ENCODE measurements at regions not wholly inside any gene's neighbourhood (a gene's known extent, or its start where the extent isn't known, plus 50 kb on each side); places are given as distances from the start of the nearest gene placed in this dataset.

DNA sequence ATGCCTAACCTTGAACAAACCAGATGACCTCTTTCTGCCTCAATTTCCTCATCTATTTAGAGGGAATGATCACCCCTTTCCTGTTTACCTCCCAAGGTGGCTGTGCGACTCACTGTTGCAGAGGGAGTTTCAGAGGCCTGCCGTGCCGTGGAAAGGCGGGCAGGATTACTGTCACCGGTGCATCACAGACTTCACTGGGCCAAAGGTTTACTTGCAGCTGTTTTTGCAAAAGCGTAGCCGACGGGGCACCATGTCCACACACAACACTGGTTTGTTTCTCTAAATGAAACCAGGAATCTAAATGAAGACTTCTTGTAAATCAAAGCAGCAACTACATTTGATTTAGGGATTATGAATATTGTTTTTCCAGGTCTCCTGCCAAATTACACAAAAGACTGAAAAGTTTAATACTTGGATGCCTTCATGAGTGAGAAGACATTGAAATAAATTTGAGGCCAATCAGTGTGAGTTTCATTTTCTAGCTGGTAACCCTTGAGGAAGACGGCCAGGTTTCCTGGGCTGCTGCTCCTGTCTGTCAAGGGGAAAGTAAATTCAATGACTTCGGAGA lies 696.1 kb upstream of the TMEM132C start:
- peak overlapping the region; percentile 73 for H3K27ac ChIP-seq
- H3K36me3 ChIP-seq: no peaks in the 10 kb centered on the region
- H3K4me1 ChIP-seq: peaks cover 5% of the 10 kb centered on the region
- H3K27me3 ChIP-seq: no peaks in the 10 kb centered on the region
- peak; percentile 63 to 78 for DNase-seq
- peak overlapping the region; percentile 45 for H3K4me3 ChIP-seq
- H3K9me3 ChIP-seq (replicated peaks): no peaks in the 10 kb centered on the region

- Histone ChIP-seq H3K4me1 (peaks cover 5% of the 10 kb centered on the region), H3K27me3 (no peaks in the 10 kb centered on the region), H3K36me3 (no peaks in the 10 kb centered on the region), H3K27ac (peak overlapping the region; percentile 73), H3K4me3 (peak overlapping the region; percentile 45), H3K9me3 (replicated peaks) (no peaks in the 10 kb centered on the region)
- DNase-seq: peak; percentile 7 to 56
Observed at GRCh38 chr12:127571578-127571977, 695.4 kb upstream of the TMEM132C start.

GRCh38 chr12:127579446-127579845 lies 687.5 kb upstream of the TMEM132C start:
- DNase-seq: no peak
- Histone ChIP-seq H3K27ac (no peak overlapping the region), H3K4me1 (no peaks in the 10 kb centered on the region; the same call in none of the 2 replicates), H3K36me3 (no peaks in the 10 kb centered on the region), H3K27me3 (no peaks in the 10 kb centered on the region), H3K9me3 (replicated peaks) (no peaks in the 10 kb centered on the region), H3K4me3 (no peak overlapping the region)

DNA sequence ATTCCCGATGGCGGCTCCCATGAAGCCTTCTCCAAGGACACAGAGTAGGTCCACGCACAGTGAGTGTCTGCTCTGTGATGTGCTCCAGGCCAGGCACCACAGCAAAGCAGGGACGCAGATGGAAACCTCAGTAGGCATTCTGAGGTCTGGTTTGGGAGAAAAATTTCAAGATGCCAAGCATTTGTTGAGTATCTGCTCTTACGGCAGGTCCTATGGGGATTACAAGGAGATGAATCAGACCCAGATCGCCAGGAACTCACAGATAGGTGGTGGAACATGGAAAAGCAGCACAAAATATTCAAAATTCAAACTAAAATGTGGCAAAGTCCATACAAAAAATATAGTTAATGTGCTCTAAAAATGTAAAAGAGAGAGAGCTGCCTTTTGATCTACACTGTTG lies 684.9 kb upstream of the TMEM132C start:
- no peak overlapping the region for H3K4me3 ChIP-seq
- H3K36me3 ChIP-seq: no peaks in the 10 kb centered on the region
- H3K9me3 ChIP-seq (replicated peaks): no peaks in the 10 kb centered on the region
- no peak for DNase-seq
- no peaks in the 10 kb centered on the region for H3K4me1 ChIP-seq
- no peak overlapping the region for H3K27ac ChIP-seq
- no peaks in the 10 kb centered on the region for H3K27me3 ChIP-seq

DNA sequence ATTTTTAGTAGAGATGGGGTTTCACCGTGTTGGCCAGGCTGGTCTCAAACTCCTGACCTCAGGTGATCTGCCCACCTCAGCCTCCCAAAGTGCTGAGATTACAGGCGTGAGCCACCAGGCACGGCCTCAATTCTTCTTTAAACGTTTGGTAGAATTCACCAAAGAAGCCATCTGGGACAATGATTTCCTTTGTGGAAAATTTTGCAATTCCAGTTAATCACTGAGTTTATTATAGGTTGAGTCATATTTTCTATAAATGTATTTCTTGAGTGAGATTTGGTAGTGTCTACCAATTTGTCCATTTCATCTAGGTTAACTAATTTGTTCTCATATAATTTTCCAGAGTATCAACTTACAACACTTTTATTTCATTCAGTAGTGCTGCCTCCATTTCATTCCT lies 683.9 kb upstream of the TMEM132C start:
- no peaks in the 10 kb centered on the region for H3K36me3 ChIP-seq

GRCh38 chr12:127588249-127588648 lies 678.7 kb upstream of the TMEM132C start:
- Histone ChIP-seq H3K9me3 (replicated peaks) (no peaks in the 10 kb centered on the region), H3K36me3 (no peaks in the 10 kb centered on the region), H3K4me1 (no peaks in the 10 kb centered on the region), H3K27me3 (0 out of 2 replicates have a peak, but pooled peaks cover 3% of the 10 kb centered on the region), H3K4me3 (no peak overlapping the region), H3K27ac (no peak overlapping the region)
- DNase-seq: no peak

More for the DNA sequence above, 683.9 kb upstream of the TMEM132C start:
- Histone ChIP-seq H3K4me3 (no peak overlapping the region), H3K27me3 (no peaks in the 10 kb centered on the region), H3K27ac (no peak overlapping the region), H3K9me3 (replicated peaks) (no peaks in the 10 kb centered on the region), H3K4me1 (no peaks in the 10 kb centered on the region)
- DNase-seq: no peak

DNA sequence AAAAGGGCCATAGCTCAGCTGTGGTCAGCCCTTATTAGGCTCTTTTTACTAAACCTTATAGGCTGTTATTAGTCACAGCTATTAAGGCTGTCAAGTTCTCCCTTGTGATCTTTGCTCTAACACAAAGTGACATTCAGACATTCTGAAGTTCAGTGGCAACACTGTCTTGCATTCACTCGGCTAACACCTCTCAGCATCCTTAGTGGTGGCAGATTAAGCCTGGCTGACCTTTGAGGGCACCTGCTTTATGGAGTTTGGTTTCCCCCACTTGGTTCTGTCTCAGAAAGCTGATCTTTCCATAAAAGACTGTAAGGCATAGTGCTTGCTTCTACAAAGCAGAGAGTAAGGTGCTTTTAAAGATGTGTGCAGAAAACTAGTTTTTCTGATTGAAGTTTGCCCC lies 677.4 kb upstream of the TMEM132C start:
- Histone ChIP-seq H3K4me1 (no peaks in the 10 kb centered on the region), H3K4me3 (no peak overlapping the region), H3K36me3 (no peaks in the 10 kb centered on the region), H3K27ac (no peak overlapping the region), H3K9me3 (replicated peaks) (no peaks in the 10 kb centered on the region), H3K27me3 (0 out of 2 replicates have a peak, but pooled peaks cover 3% of the 10 kb centered on the region)
- DNase-seq: no peak

DNA sequence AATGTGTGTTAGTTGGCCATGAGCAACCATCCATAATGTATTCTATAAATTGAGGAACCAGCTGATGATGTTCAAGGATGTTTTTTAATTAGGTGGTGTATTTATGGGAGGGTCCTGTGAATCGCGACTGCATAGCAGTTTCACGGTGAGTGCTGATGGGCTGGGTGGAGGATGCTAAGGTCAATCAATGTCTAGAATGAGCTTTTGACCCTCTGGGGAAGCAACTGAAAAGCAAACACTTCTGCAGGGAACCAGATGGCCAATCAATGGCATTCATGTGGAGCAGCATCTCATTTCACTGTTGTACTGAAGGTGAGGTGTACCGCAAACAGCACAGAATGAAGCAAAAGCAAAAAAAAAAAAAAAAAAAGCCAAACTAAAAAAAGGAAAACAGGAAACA lies 676.1 kb upstream of the TMEM132C start:
- Histone ChIP-seq H3K36me3 (no peaks in the 10 kb centered on the region), H3K27ac (no peak overlapping the region), H3K4me1 (no peaks in the 10 kb centered on the region), H3K27me3 (0 out of 2 replicates have a peak, but pooled peaks cover 3% of the 10 kb centered on the region), H3K4me3 (no peak overlapping the region), H3K9me3 (replicated peaks) (no peaks in the 10 kb centered on the region)
- DNase-seq: no peak

- H3K4me3 ChIP-seq: no peak overlapping the region
Observed at GRCh38 chr12:127592245-127592644, 674.7 kb upstream of the TMEM132C start.

GRCh38 chr12:127594351-127594970 lies 672.5 kb upstream of the TMEM132C start:
- H3K36me3 ChIP-seq: no peaks in the 10 kb centered on the region
- DNase-seq: peak in 1 of 2 experiments; percentile 8

More at GRCh38 chr12:127592245-127592644, 674.7 kb upstream of the TMEM132C start:
- no peaks in the 10 kb centered on the region for H3K9me3 ChIP-seq (replicated peaks)
- H3K27me3 ChIP-seq: 0 out of 2 replicates have a peak, but pooled peaks cover 3% of the 10 kb centered on the region
- H3K4me1 ChIP-seq: no peaks in the 10 kb centered on the region
- no peak for DNase-seq
- no peaks in the 10 kb centered on the region for H3K36me3 ChIP-seq
- no peak overlapping the region for H3K27ac ChIP-seq

DNA sequence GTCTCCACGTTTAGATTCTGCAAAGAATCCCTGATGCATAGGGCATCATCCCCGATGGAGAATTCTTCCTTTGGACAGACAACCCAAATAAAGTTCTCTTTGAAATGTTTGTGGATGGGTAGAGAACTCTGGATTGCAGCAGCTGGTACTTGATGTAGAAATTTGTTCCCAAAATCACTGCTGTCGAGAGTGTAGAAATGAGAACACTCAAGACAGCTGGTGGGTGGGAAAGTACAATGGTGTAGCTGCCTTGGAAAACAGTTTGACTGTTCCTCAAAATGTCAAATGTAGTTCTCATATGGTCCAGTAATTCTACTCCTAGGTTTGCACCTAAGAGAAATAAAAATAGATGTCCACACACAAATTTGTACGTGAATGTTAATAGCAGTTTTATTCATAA lies 671.5 kb upstream of the TMEM132C start:
- H3K27me3 ChIP-seq: 0 out of 2 replicates have a peak, but pooled peaks cover 3% of the 10 kb centered on the region
- DNase-seq: no peak
- H3K9me3 ChIP-seq (replicated peaks): no peaks in the 10 kb centered on the region
- H3K4me1 ChIP-seq: no peaks in the 10 kb centered on the region
- no peak overlapping the region for H3K27ac ChIP-seq
- H3K36me3 ChIP-seq: no peaks in the 10 kb centered on the region
- H3K4me3 ChIP-seq: no peak overlapping the region

More at GRCh38 chr12:127594351-127594970, 672.5 kb upstream of the TMEM132C start:
- H3K27me3 ChIP-seq: 0 out of 2 replicates have a peak, but pooled peaks cover 3% of the 10 kb centered on the region
- H3K4me3 ChIP-seq: no peak overlapping the region
- H3K4me1 ChIP-seq: no peaks in the 10 kb centered on the region
- no peak overlapping the region for H3K27ac ChIP-seq
- no peaks in the 10 kb centered on the region for H3K9me3 ChIP-seq (replicated peaks)

GRCh38 chr12:127596891-127597290 lies 670.1 kb upstream of the TMEM132C start:
- Histone ChIP-seq H3K4me3 (no peak overlapping the region), H3K27ac (no peak overlapping the region), H3K9me3 (replicated peaks) (no peaks in the 10 kb centered on the region), H3K27me3 (0 out of 2 replicates have a peak, but pooled peaks cover 3% of the 10 kb centered on the region), H3K4me1 (no peaks in the 10 kb centered on the region), H3K36me3 (no peaks in the 10 kb centered on the region)
- no peak for DNase-seq

- no peaks in the 10 kb centered on the region for H3K4me1 ChIP-seq
- no peak overlapping the region for H3K4me3 ChIP-seq
- no peak overlapping the region for H3K27ac ChIP-seq
- H3K9me3 ChIP-seq (replicated peaks): no peaks in the 10 kb centered on the region
- DNase-seq: no peak
- no peaks in the 10 kb centered on the region for H3K27me3 ChIP-seq
- H3K36me3 ChIP-seq: no peaks in the 10 kb centered on the region
Observed at GRCh38 chr12:127599436-127599835, 667.5 kb upstream of the TMEM132C start.

- H3K9me3 ChIP-seq (replicated peaks): no peaks in the 10 kb centered on the region
Observed at GRCh38 chr12:127600211-127600610, 666.8 kb upstream of the TMEM132C start.

GRCh38 chr12:127606476-127607015 lies 660.4 kb upstream of the TMEM132C start:
- Histone ChIP-seq H3K9me3 (replicated peaks) (no peaks in the 10 kb centered on the region), H3K4me3 (no peak overlapping the region), H3K36me3 (no peaks in the 10 kb centered on the region), H3K4me1 (no peaks in the 10 kb centered on the region), H3K27ac (no peak overlapping the region), H3K27me3 (no peaks in the 10 kb centered on the region; the same call in 1 of the 2 replicates)
- no peak for DNase-seq

More at GRCh38 chr12:127600211-127600610, 666.8 kb upstream of the TMEM132C start:
- Histone ChIP-seq H3K4me1 (no peaks in the 10 kb centered on the region), H3K36me3 (no peaks in the 10 kb centered on the region), H3K4me3 (no peak overlapping the region), H3K27me3 (no peaks in the 10 kb centered on the region), H3K27ac (no peak overlapping the region)
- DNase-seq: no peak

Data from SJCRH30 (cell line).